Neural progenitor cell (in vitro differentiated cells): ENCODE measurements at regions not wholly inside any gene's neighbourhood (a gene's known extent, or its start where the extent isn't known, plus 50 kb on each side); places are given as distances from the start of the nearest gene placed in this dataset.
A peak's percentile ranks its signal among the peaks of the same experiment; 100 is the strongest.

ENCODE experiments used
- DNase-seq: peaks from one replicate; pipeline ENCODE4 v3.0.0-alpha.2; 2016; ENCODE audit warnings: low spot score
- H2AFZ ChIP-seq: fragments of 200-600 bp; sonication (generic); replicated peaks from 2 replicates; pipeline ENCODE4 v1.6.1; 2016; ENCODE audit warnings: antibody characterized with exemption
- H3F3A ChIP-seq: fragments of 200-600 bp; sonication (generic); 2 replicates; pipeline ENCODE4 v1.6.1; 2016; ENCODE audit warnings: antibody characterized with exemption, low read depth
- H3K27ac ChIP-seq: fragments of 200-600 bp; sonication (generic); 2 replicates; pipeline ENCODE4 v1.5.1; 2016; ENCODE audit warnings: mild to moderate bottlenecking
- H3K27me3 ChIP-seq: fragments of 200-600 bp; sonication (generic); 2 replicates; pipeline ENCODE4 v1.6.1; 2016; ENCODE audit warnings: mild to moderate bottlenecking, moderate library complexity
- H3K36me3 ChIP-seq: fragments of 200-600 bp; sonication (generic); 2 replicates; pipeline ENCODE4 v1.5.1; 2016
- H3K4me1 ChIP-seq: fragments of 200-600 bp; sonication (generic); 2 replicates; pipeline ENCODE4 v1.6.1; 2016; ENCODE audit warnings: mixed run types
- H3K4me2 ChIP-seq: fragments of 200-600 bp; sonication (generic); 2 replicates; pipeline ENCODE4 v1.6.1; 2016
- H3K4me3 ChIP-seq: fragments of 200-600 bp; sonication (generic); 2 replicates; pipeline ENCODE4 v1.5.1; 2016
- H3K79me2 ChIP-seq: fragments of 200-600 bp; sonication (generic); 2 replicates; pipeline ENCODE4 v1.6.1; 2016; ENCODE audit warnings: low read depth
- H3K9ac ChIP-seq: fragments of 200-600 bp; sonication (generic); 2 replicates; pipeline ENCODE4 v1.6.1; 2016
- H3K9me3 ChIP-seq: fragments of 200-600 bp; sonication (generic); 2 replicates; pipeline ENCODE4 v1.5.1; 2016; ENCODE audit warnings: low read depth
- H4K20me1 ChIP-seq: fragments of 200-600 bp; sonication (generic); 2 replicates; pipeline ENCODE4 v1.6.1; 2016; ENCODE audit warnings: low read depth
- H3K27ac Mint-ChIP-seq: 3 replicates; pipeline ENCODE4 v1.8.0; 2021; ENCODE audit warnings: mixed read lengths
- H3K27me3 Mint-ChIP-seq: 2 replicates; pipeline ENCODE4 v1.8.0; 2022; ENCODE audit warnings: low read depth, mild to moderate bottlenecking, inconsistent platforms, moderate library complexity, mixed read lengths; ENCODE audit not compliant: insufficient read depth
- H3K36me3 Mint-ChIP-seq: 3 replicates; pipeline ENCODE4 v1.8.0; 2021; ENCODE audit warnings: mixed read lengths
- H3K4me1 Mint-ChIP-seq: 3 replicates; pipeline ENCODE4 v1.8.0; 2021; ENCODE audit warnings: mixed read lengths
- H3K4me3 Mint-ChIP-seq: 3 replicates; pipeline ENCODE4 v1.8.0; 2021; ENCODE audit warnings: mild to moderate bottlenecking, moderate library complexity, mixed read lengths
- H3K9me3 Mint-ChIP-seq: 3 replicates; pipeline ENCODE4 v1.8.0; 2020; ENCODE audit warnings: mixed read lengths
- CTCF ChIP-seq: fragments of 200-600 bp; sonication (generic); IDR thresholded peaks from 2 replicates; pipeline ENCODE4 v1.5.1; 2017; ENCODE audit warnings: antibody characterized with exemption, mild to moderate bottlenecking
- EZH2 ChIP-seq: fragments of 200-600 bp; sonication (generic); IDR thresholded peaks from 2 replicates; pipeline ENCODE4 v1.6.1; 2017; ENCODE audit warnings: antibody characterized with exemption, mild to moderate bottlenecking, moderate library complexity
- EZH2phosphoT487 ChIP-seq: fragments of 200-600 bp; sonication (generic); IDR thresholded peaks from 2 replicates; pipeline ENCODE4 v1.6.1; 2017; ENCODE audit warnings: antibody characterized with exemption

- no peaks in the 10 kb centered on the region for H3K36me3 ChIP-seq
- H3K4me1 ChIP-seq, result peaks cover 2% of the 10 kb centered on the region
- H4K20me1 ChIP-seq, result no peaks in the 10 kb centered on the region
- Mint-ChIP-seq H3K27ac (no peak overlapping the region), H3K36me3 (no peaks in the 10 kb centered on the region), H3K4me3 (no peak overlapping the region), H3K9me3 (no peaks in the 10 kb centered on the region), H3K4me1 (peaks cover 20% of the 10 kb centered on the region), H3K27me3 (peaks cover 2% of the 10 kb centered on the region)
- H3K9ac ChIP-seq, result no peak overlapping the region
- H3K79me2 ChIP-seq, result no peaks in the 10 kb centered on the region
- peak overlapping the region; percentile 3 for H2AFZ ChIP-seq
- H3K4me2 ChIP-seq, result no peak overlapping the region
- no peak for DNase-seq
- no peak overlapping the region for H3K4me3 ChIP-seq
- TF ChIP-seq EZH2phosphoT487 (no peak), EZH2 (no peak), CTCF (no peak)
- H3F3A ChIP-seq, result no peaks in the 10 kb centered on the region
- no peaks in the 10 kb centered on the region for H3K27me3 ChIP-seq
- H3K27ac ChIP-seq, result no peak overlapping the region
- H3K9me3 ChIP-seq, result no peaks in the 10 kb centered on the region
Observed at GRCh38 chr6:113340371-113340770, 516.8 kb upstream of the MARCKS start.

- Mint-ChIP-seq H3K4me3 (no peak overlapping the region), H3K4me1 (peaks cover 22% of the 10 kb centered on the region), H3K9me3 (no peaks in the 10 kb centered on the region), H3K36me3 (no peaks in the 10 kb centered on the region), H3K27me3 (peaks cover 2% of the 10 kb centered on the region), H3K27ac (no peak overlapping the region)
- H3K4me1 ChIP-seq, result peaks cover 2% of the 10 kb centered on the region
- H3K36me3 ChIP-seq, result no peaks in the 10 kb centered on the region
- no peaks in the 10 kb centered on the region for H3F3A ChIP-seq
- no peak overlapping the region for H3K9ac ChIP-seq
- no peaks in the 10 kb centered on the region for H3K79me2 ChIP-seq
- no peaks in the 10 kb centered on the region for H4K20me1 ChIP-seq
- H3K27ac ChIP-seq, result no peak overlapping the region
- TF ChIP-seq CTCF, result no peak
- no peak for TF ChIP-seq EZH2
- no peak for TF ChIP-seq EZH2phosphoT487
- H3K27me3 ChIP-seq, result no peaks in the 10 kb centered on the region
- no peak overlapping the region for H2AFZ ChIP-seq
- no peak for DNase-seq
- H3K9me3 ChIP-seq, result no peaks in the 10 kb centered on the region
- no peak overlapping the region for H3K4me3 ChIP-seq
- no peak overlapping the region for H3K4me2 ChIP-seq
Observed at GRCh38 chr6:113343940-113344339, 513.2 kb upstream of the MARCKS start.

GRCh38 chr6:113344969-113345368, 512.2 kb upstream of the MARCKS start:
- H3F3A ChIP-seq, result no peaks in the 10 kb centered on the region
- no peaks in the 10 kb centered on the region for H4K20me1 ChIP-seq
- H3K36me3 ChIP-seq, result no peaks in the 10 kb centered on the region
- Mint-ChIP-seq H3K27me3 (no peaks in the 10 kb centered on the region), H3K27ac (no peak overlapping the region), H3K9me3 (no peaks in the 10 kb centered on the region), H3K36me3 (no peaks in the 10 kb centered on the region), H3K4me1 (peaks cover 16% of the 10 kb centered on the region), H3K4me3 (no peak overlapping the region)
- no peak overlapping the region for H2AFZ ChIP-seq
- no peak for TF ChIP-seq EZH2phosphoT487
- no peak for TF ChIP-seq CTCF
- TF ChIP-seq EZH2, result no peak
- H3K9me3 ChIP-seq, result no peaks in the 10 kb centered on the region
- no peak overlapping the region for H3K4me2 ChIP-seq
- DNase-seq, result no peak
- H3K9ac ChIP-seq, result no peak overlapping the region
- peaks cover 2% of the 10 kb centered on the region for H3K4me1 ChIP-seq
- H3K27ac ChIP-seq, result no peak overlapping the region
- no peaks in the 10 kb centered on the region for H3K79me2 ChIP-seq
- H3K4me3 ChIP-seq, result no peak overlapping the region
- H3K27me3 ChIP-seq, result no peaks in the 10 kb centered on the region
